ENCODE measurements at regions not wholly inside any gene's neighbourhood (a gene's known extent, or its start where the extent isn't known, plus 50 kb on each side); places are given as distances from the start of the nearest gene placed in this dataset.
"Not testable (repeated sequence)": the region's sequence is repeated elsewhere in the genome, so short reads cannot be mapped to it uniquely, and the experiment has no call there.

- TF ChIP-seq, protein P1, sequence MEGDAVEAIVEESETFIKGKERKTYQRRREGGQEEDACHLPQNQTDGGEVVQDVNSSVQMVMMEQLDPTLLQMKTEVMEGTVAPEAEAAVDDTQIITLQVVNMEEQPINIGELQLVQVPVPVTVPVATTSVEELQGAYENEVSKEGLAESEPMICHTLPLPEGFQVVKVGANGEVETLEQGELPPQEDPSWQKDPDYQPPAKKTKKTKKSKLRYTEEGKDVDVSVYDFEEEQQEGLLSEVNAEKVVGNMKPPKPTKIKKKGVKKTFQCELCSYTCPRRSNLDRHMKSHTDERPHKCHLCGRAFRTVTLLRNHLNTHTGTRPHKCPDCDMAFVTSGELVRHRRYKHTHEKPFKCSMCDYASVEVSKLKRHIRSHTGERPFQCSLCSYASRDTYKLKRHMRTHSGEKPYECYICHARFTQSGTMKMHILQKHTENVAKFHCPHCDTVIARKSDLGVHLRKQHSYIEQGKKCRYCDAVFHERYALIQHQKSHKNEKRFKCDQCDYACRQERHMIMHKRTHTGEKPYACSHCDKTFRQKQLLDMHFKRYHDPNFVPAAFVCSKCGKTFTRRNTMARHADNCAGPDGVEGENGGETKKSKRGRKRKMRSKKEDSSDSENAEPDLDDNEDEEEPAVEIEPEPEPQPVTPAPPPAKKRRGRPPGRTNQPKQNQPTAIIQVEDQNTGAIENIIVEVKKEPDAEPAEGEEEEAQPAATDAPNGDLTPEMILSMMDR (IDR thresholded peaks at IDR 0.05), result no peak
- TF ChIP-seq EP300 (IDR thresholded peaks at IDR 0.05) (no peak), POLR2AphosphoS5 (IDR thresholded peaks at IDR 0.05) (no peak), POLR2A (IDR thresholded peaks at IDR 0.05) (no peak)
- Histone ChIP-seq H3K4me1 (no peaks in the 10 kb centered on the region), H3K36me3 (no peaks in the 10 kb centered on the region), H3K27ac (no peak overlapping the region), H3K27me3 (no peaks in the 10 kb centered on the region), H3K4me3 (no peak overlapping the region), H3K9me3 (no peaks in the 10 kb centered on the region)
- DNase-seq (no peak), ATAC-seq (ENCODE audit: low FRiP score in 2 of 2) (no peak)
- WGBS, 2 donors, result 85 to 100% methylated on average over 1 of the region's 1 CpG
These were observed 269.8 kb downstream of the OLFM4 start for GRCh38 chr13:53298396-53298795.

- no peaks in the 10 kb centered on the region for H3K4me1 ChIP-seq
- H3K27ac ChIP-seq, result no peak overlapping the region
- no peak overlapping the region for H3K4me3 ChIP-seq
- TF ChIP-seq, protein P1 (IDR thresholded peaks at IDR 0.05), result no peak
- TF ChIP-seq POLR2AphosphoS5 (IDR thresholded peaks at IDR 0.05) (no peak), POLR2A (IDR thresholded peaks at IDR 0.05) (no peak), EP300 (IDR thresholded peaks at IDR 0.05) (no peak)
- H3K36me3 ChIP-seq, result no peaks in the 10 kb centered on the region
- no peaks in the 10 kb centered on the region for H3K9me3 ChIP-seq
- 5 to 13% methylated on average over 3 of the region's 3 CpGs for WGBS, 2 donors
- no peak for DNase-seq
- ATAC-seq (ENCODE audit: low FRiP score in 2 of 2), result no peak
- no peaks in the 10 kb centered on the region for H3K27me3 ChIP-seq
These were observed 272.8 kb downstream of the OLFM4 start for GRCh38 chr13:53301449-53301848.

- not testable (repeated sequence) for H3K27me3 ChIP-seq; H3K4me1 ChIP-seq; H3K27ac ChIP-seq; H3K36me3 ChIP-seq; DNase-seq; H3K4me3 ChIP-seq; H3K9me3 ChIP-seq; ATAC-seq (ENCODE audit: low FRiP score in 2 of 2)
- 76 to 100% methylated on average over 1 of the region's 1 CpG for WGBS, 2 donors
These were observed 276.8 kb downstream of the OLFM4 start for GRCh38 chr13:53305419-53305818.

DNA sequence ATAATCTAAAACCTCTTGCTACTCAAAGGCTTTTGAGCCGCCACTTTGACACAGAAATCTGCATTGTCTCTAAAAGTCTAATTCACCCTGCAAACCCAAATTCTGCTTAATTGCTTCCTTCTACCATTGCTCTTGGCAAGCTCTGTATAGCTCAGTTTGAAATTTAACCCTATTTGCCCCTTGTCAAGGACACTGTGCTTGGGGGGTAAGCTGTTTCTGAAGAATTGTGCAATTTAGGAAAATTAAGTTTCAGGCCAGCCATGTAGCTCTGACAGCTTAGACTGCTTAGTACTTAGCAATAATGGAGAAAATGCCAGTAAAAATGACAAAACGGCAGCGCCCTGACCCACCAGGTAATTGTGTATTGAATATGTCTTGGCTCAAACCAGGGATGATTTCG lies 282.2 kb downstream of the OLFM4 start:
- DNase-seq (no peak), ATAC-seq (ENCODE audit: low FRiP score in 2 of 2) (no peak)
- Histone ChIP-seq H3K36me3 (no peaks in the 10 kb centered on the region), H3K27me3 (no peaks in the 10 kb centered on the region), H3K4me3 (no peak overlapping the region), H3K27ac (no peak overlapping the region), H3K9me3 (no peaks in the 10 kb centered on the region), H3K4me1 (no peaks in the 10 kb centered on the region)
- 68 to 75% methylated on average over 4 of the region's 4 CpGs for WGBS, 2 donors
- TF ChIP-seq POLR2A (IDR thresholded peaks at IDR 0.05) (no peak), POLR2AphosphoS5 (IDR thresholded peaks at IDR 0.05) (no peak), EP300 (IDR thresholded peaks at IDR 0.05) (no peak)
- TF ChIP-seq, protein P1 (IDR thresholded peaks at IDR 0.05), result no peak

DNA sequence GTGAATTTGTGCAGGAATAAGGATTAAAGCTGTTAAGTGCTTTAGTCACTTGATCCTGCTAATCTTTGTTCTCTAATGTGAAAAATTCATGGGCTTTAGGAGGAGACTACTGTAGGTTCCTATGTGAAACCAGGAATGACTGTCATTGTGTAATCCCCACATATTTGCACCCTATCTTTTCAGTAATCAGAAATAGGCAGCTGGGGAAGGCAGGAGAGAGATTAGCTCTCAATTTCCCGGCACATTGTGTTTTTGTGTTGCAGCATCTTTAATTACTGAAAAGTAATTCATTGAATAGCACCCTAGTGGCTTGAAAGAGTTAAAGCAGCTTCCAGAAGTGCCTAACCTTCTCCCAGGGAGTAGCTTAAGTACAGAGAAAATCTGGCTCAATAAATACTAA lies 282.9 kb downstream of the OLFM4 start:
- ATAC-seq (ENCODE audit: low FRiP score in 2 of 2) (no peak), DNase-seq (no peak)
- H3K4me1 ChIP-seq, result no peaks in the 10 kb centered on the region
- no peak overlapping the region for H3K4me3 ChIP-seq
- H3K9me3 ChIP-seq, result no peaks in the 10 kb centered on the region
- H3K27ac ChIP-seq, result no peak overlapping the region
- no peaks in the 10 kb centered on the region for H3K36me3 ChIP-seq
- H3K27me3 ChIP-seq, result no peaks in the 10 kb centered on the region
- no peak for TF ChIP-seq POLR2AphosphoS5 (IDR thresholded peaks at IDR 0.05)
- TF ChIP-seq, protein P1 (IDR thresholded peaks at IDR 0.05), result no peak
- 42 to 63% methylated on average over 1 of the region's 1 CpG for WGBS, 2 donors

Measured in upper lobe of left lung (tissue), 6 donors.